ENCODE measurements at regions not wholly inside any gene's neighbourhood (a gene's known extent, or its start where the extent isn't known, plus 50 kb on each side); places are given as distances from the start of the nearest gene placed in this dataset.

DNA sequence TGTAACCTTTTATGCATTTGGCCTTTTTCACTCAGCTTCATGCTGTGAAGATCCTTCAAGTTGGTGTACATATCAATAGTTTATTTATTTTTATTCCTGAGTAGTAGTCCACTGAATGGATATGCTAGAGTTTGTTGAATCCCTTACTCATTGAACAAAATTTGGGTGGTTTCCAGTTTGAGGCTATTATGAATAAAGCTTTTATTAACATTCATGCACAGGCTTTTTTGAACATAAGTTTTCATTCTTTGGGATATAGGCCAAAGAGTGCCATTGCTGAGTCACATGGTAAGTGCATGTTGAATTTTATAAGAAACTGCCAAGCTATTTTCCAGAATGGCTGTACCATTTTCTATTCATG, 59.5 kb upstream of the CAPRIN2 start:
- no peaks in the 10 kb centered on the region for H3K27me3 ChIP-seq (ENCODE audit: insufficient read depth, low read length)
- H3K79me2 ChIP-seq (ENCODE audit: insufficient read depth, low read length), result no peaks in the 10 kb centered on the region
- no peaks in the 10 kb centered on the region for H4K20me1 ChIP-seq (ENCODE audit: insufficient read depth, low read length)
- Mint-ChIP-seq H3K36me3 (ENCODE audit: low read depth, unreplicated experiment) (no peaks in the 10 kb centered on the region), H3K27me3 (ENCODE audit: low read depth, unreplicated experiment) (peaks cover 4% of the 10 kb centered on the region), H3K9me3 (ENCODE audit: unreplicated experiment) (no peaks in the 10 kb centered on the region), H3K4me1 (ENCODE audit: low read depth, unreplicated experiment) (peaks cover 4% of the 10 kb centered on the region), H3K27ac (ENCODE audit: unreplicated experiment) (no peak overlapping the region), H3K4me3 (ENCODE audit: unreplicated experiment) (no peak overlapping the region)
- no peaks in the 10 kb centered on the region for H3K36me3 ChIP-seq (ENCODE audit: insufficient read depth, low read length)
- DNase-seq (ENCODE audit: low read depth) (no peak), FAIRE-seq (no peak)
- TF ChIP-seq EZH2 (IDR thresholded peaks at IDR 0.05; ENCODE audit: insufficient read depth, low read length) (no peak), CTCF (IDR thresholded peaks at IDR 0.05; ENCODE audit: insufficient read depth, low read depth, low read length) (no peak)
- no peak overlapping the region for H3K4me3 ChIP-seq (ENCODE audit: insufficient read depth, low read depth, low read length)
- no peak overlapping the region for H3K27ac ChIP-seq (ENCODE audit: low read depth, low read length)
- no peaks in the 10 kb centered on the region for H3K4me1 ChIP-seq (ENCODE audit: insufficient read depth, low read length)
- H3K4me2 ChIP-seq (ENCODE audit: low read length), result no peak overlapping the region
- no peak overlapping the region for H3K9ac ChIP-seq (ENCODE audit: low read length)
- no peaks in the 10 kb centered on the region for H3K9me3 ChIP-seq (ENCODE audit: insufficient read depth, low read depth, low read length)
- H2AFZ ChIP-seq (ENCODE audit: low read depth, low read length), result no peak overlapping the region

DNA sequence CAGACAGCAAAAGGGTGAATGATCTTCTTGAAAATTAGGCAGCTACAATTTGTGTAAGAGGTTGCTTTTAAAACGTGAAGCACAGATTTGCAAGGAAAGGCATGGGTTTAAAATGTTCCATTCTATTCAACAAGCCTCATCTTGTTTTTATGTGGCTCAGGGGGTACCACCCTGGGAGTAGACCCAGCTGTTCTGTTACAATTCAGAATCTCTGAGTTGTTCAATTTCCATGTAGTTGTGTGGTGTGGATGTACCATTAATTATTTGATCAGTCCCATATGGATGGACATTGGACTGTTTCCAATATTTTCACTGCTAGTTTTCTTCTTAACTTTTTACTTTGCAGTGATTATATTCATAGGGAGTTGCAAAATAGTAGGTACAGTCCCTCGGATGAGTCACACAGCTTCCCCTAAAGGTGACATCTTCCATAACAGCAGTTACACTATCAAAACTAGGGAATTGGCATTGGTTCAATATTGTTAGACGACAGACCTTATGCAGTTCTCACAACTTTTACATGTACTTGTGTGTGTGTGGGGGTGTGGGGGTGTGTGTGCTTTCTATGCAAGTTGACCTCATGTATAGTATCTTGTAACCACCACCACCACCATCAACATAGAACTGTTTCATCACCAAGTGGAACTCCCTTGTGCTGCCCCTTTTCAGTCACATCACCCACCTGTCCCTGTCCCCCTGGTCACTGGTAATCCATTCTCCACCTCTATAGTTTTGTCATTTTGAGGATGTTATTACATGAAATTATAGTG, 59.0 kb upstream of the CAPRIN2 start:
- H3K4me3 ChIP-seq (ENCODE audit: insufficient read depth, low read depth, low read length), result no peak overlapping the region
- H3K36me3 ChIP-seq (ENCODE audit: insufficient read depth, low read length), result no peaks in the 10 kb centered on the region
- no peaks in the 10 kb centered on the region for H3K9me3 ChIP-seq (ENCODE audit: insufficient read depth, low read depth, low read length)
- Mint-ChIP-seq H3K4me1 (ENCODE audit: low read depth, unreplicated experiment) (peaks cover 4% of the 10 kb centered on the region), H3K4me3 (ENCODE audit: unreplicated experiment) (no peak overlapping the region), H3K27ac (ENCODE audit: unreplicated experiment) (no peak overlapping the region), H3K9me3 (ENCODE audit: unreplicated experiment) (no peaks in the 10 kb centered on the region), H3K27me3 (ENCODE audit: low read depth, unreplicated experiment) (peaks cover 3% of the 10 kb centered on the region), H3K36me3 (ENCODE audit: low read depth, unreplicated experiment) (no peaks in the 10 kb centered on the region)
- H3K27me3 ChIP-seq (ENCODE audit: insufficient read depth, low read length), result no peaks in the 10 kb centered on the region
- H2AFZ ChIP-seq (ENCODE audit: low read depth, low read length), result no peak overlapping the region
- no peak overlapping the region for H3K27ac ChIP-seq (ENCODE audit: low read depth, low read length)
- FAIRE-seq (no peak), DNase-seq (ENCODE audit: low read depth) (no peak)
- no peak overlapping the region for H3K9ac ChIP-seq (ENCODE audit: low read length)
- H3K79me2 ChIP-seq (ENCODE audit: insufficient read depth, low read length), result no peaks in the 10 kb centered on the region
- TF ChIP-seq CTCF (IDR thresholded peaks at IDR 0.05; ENCODE audit: insufficient read depth, low read depth, low read length) (no peak), EZH2 (IDR thresholded peaks at IDR 0.05; ENCODE audit: insufficient read depth, low read length) (no peak)
- no peaks in the 10 kb centered on the region for H3K4me1 ChIP-seq (ENCODE audit: insufficient read depth, low read length)
- H4K20me1 ChIP-seq (ENCODE audit: insufficient read depth, low read length), result no peaks in the 10 kb centered on the region
- H3K4me2 ChIP-seq (ENCODE audit: low read length), result no peak overlapping the region

DNA sequence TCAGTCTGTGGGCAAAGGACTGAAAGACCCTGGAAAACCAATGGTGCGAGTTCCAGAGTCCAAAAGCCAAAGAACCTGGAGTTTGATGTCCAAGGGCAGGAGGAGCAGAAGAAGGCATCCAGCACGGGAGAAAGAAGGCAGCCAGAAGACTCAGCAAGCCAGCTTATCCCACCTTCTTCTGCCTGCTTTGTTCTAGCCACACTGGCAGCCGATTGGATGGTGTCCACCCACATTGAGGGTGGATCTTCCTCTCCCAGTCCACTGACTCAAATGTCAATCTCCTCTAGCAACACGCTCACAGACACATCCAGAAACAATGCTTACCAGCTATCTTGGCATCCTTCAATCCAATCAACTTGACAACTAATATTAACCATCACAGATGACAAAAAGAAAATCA, 57.2 kb upstream of the CAPRIN2 start:
- no peak for DNase-seq (ENCODE audit: low read depth)
- no peaks in the 10 kb centered on the region for H4K20me1 ChIP-seq (ENCODE audit: insufficient read depth, low read length)
- no peak for FAIRE-seq
- no peaks in the 10 kb centered on the region for H3K9me3 ChIP-seq (ENCODE audit: insufficient read depth, low read depth, low read length)
- H3K4me1 Mint-ChIP-seq (ENCODE audit: low read depth, unreplicated experiment), result peaks cover 4% of the 10 kb centered on the region
- no peak overlapping the region for H3K27ac Mint-ChIP-seq (ENCODE audit: unreplicated experiment)
- no peak overlapping the region for H2AFZ ChIP-seq (ENCODE audit: low read depth, low read length)
- H3K27me3 ChIP-seq (ENCODE audit: insufficient read depth, low read length), result no peaks in the 10 kb centered on the region
- H3K36me3 Mint-ChIP-seq (ENCODE audit: low read depth, unreplicated experiment), result no peaks in the 10 kb centered on the region
- H3K4me1 ChIP-seq (ENCODE audit: insufficient read depth, low read length), result peaks cover 4% of the 10 kb centered on the region
- H3K27ac ChIP-seq (ENCODE audit: low read depth, low read length), result no peak overlapping the region
- no peaks in the 10 kb centered on the region for H3K9me3 Mint-ChIP-seq (ENCODE audit: unreplicated experiment)
- no peaks in the 10 kb centered on the region for H3K79me2 ChIP-seq (ENCODE audit: insufficient read depth, low read length)
- no peaks in the 10 kb centered on the region for H3K36me3 ChIP-seq (ENCODE audit: insufficient read depth, low read length)
- TF ChIP-seq EZH2 (IDR thresholded peaks at IDR 0.05; ENCODE audit: insufficient read depth, low read length) (no peak), CTCF (IDR thresholded peaks at IDR 0.05; ENCODE audit: insufficient read depth, low read depth, low read length) (no peak)
- H3K9ac ChIP-seq (ENCODE audit: low read length), result no peak overlapping the region
- no peak overlapping the region for H3K4me3 ChIP-seq (ENCODE audit: insufficient read depth, low read depth, low read length)
- no peak overlapping the region for H3K4me2 ChIP-seq (ENCODE audit: low read length)
- H3K27me3 Mint-ChIP-seq (ENCODE audit: low read depth, unreplicated experiment), result no peaks in the 10 kb centered on the region
- H3K4me3 Mint-ChIP-seq (ENCODE audit: unreplicated experiment), result no peak overlapping the region
